Inflammatory macrophage treated with lipopolysaccharide for 1 hour (primary cell): ENCODE measurements at regions not wholly inside any gene's neighbourhood (a gene's known extent, or its start where the extent isn't known, plus 50 kb on each side); places are given as distances from the start of the nearest gene placed in this dataset.
"Not testable (repeated sequence)": the region's sequence is repeated elsewhere in the genome, so short reads cannot be mapped to it uniquely, and the experiment has no call there.

Experiments
- DNase-seq, 2 donors: peaks; one replicate each; pipeline ENCODE4 v3.0.0-alpha.2; 2020 to 2022

DNA sequence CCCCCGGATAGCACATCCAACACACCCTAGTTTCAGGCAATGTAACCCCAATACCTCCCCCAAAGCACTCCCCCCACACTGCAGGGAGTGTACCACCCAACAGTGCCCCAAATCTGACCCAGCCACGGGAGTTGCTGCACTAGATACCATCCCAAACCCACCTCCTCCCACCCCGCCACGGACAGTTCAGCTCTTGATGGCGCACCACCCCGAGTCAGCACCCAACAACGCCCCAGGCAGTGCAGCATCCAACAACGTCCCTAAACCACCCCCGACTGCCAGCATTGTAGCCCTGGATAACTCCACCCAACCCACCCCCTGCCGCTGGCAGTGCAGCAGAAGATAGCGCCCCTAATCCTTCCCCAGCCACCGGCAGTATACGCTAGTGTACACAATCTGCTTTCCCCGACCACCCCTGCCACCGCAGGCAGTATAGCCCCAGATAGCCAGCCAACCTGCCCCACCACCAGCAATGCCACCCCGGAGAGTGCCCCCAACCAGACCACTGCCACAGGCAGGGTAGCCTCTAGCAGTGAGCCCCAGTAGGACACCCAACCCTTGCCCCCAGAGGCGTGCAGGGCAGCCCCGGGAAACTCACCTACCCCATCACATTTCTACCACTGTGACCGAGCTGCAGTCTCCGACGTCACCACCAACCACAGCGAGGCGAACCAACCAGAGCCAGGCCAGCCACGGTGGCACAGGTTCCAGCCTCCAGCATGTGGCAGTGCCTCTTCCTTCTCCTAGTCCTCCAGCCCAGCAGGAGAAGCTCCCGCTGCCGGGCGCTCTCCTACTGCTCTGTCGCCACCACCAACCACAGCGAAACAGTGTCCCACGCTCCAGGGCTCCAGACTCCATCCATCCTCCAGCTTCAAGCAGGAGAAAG is 178.1 kb downstream of the POTEB3 start:
- no peak for DNase-seq

DNA sequence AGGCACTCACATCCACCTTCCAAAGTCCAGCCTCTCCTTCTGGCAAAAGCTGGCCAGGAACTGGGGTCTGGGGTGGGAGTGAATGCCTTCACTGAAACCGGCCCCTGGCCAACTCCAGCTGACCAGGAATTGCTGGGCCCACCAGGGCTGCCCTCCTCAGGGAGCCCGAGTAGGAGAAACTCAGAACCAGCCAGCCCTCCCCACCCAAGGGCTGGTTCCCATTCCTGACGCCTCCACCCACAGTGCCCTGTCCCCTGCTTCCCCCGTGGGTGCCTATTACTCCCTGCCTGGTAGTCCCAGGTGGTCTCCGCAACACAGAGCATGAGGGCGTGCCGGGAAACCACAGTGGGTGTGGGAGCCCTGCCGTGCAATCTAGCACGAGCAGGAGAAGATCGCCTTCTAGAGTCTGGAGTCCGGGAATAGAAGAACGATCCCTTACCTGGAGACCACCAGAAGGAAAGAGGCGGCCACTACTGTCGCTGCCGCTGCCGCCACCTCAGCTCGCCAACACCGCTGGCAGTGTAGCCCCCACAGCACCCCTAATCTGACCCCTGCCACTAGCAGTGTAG is 178.8 kb downstream of the POTEB3 start:
- no peak for DNase-seq

DNA sequence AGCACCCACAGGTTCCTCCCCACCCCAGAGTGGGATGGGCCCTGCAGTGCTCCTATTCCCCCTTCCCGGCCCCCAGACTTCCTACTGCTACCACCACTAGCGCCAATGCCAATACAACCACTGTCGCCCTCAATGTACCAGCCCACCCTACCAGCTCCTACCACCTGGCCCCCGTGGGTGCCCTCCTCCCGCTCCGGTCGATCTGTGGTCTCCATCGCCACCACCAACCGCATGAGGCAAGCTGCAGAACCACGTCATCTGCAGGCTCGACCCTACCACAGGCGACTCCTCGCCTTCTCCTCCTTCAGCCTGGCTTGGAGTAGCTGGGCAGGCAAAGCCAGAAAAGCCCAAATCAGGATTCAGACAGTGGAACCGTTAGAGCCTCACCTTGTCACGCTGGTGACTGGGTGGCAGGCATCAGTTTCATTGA is 179.3 kb downstream of the POTEB3 start:
- no peak for DNase-seq

DNA sequence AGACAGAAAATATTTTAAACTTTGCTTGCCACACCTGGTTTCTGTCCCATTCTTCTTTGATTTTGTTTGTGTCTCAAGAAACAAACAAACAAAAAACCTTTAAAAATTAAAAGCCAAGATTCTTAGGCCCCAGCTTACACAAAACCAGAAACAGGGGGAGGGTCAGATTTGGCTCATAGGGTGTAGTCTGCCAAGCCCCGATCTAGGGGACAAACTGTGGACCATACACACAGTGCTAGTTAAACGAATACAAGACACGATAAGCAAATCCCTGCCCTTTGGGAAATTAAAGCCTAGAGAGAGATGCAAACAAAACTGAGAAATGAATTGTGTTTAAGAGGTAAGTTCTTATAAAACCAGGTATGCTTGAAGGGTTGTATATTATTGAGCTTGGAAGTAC is 181.7 kb downstream of the POTEB3 start:
- not testable (repeated sequence) for DNase-seq

DNA sequence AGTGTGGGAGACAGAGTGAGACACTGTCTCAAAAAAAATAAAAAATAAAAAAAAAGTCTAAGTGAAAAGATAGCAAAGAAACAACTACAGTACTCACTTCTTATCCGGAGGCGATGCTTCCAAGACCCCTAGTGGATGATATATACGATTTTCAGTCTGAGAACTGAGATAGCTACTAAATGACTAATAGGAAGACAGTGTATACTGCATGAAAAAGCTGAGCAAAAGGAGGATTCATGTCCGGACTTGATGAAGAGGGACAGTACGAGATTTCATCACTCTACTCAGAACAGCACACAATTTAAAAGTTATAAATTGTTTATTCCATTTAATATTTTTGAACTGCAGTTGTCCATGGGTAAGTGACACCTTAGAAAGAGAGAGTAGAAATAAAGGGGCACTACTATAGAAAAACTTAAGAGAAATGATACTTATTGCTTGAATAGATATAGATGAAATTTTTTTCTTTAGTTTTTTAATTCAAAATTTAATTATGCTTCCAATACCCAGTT is 190.7 kb downstream of the POTEB3 start:
- not testable (repeated sequence) for DNase-seq
